Osteoblast (primary cell): ENCODE measurements at regions not wholly inside any gene's neighbourhood (a gene's known extent, or its start where the extent isn't known, plus 50 kb on each side); places are given as distances from the start of the nearest gene placed in this dataset.

ENCODE experiments used
- DNase-seq: peaks from one replicate; pipeline ENCODE4 v3.0.0; 2011; ENCODE audit warnings: low spot score, mixed read lengths; ENCODE audit not compliant: insufficient read length; ENCODE audit errors: missing footprints
- H2AFZ ChIP-seq: 2 replicates; pipeline ENCODE4 v1.6.0; 2011; ENCODE audit warnings: mild to moderate bottlenecking, low read length
- H3K27ac ChIP-seq: 2 replicates; pipeline ENCODE4 v1.5.1; 2011; ENCODE audit warnings: mild to moderate bottlenecking, low read depth, low read length, moderate library complexity
- H3K27me3 ChIP-seq: 2 replicates; pipeline ENCODE4 v1.6.0; 2012; ENCODE audit warnings: mild to moderate bottlenecking, control low read depth, inconsistent platforms, low read length, moderate library complexity; ENCODE audit not compliant: insufficient read depth
- H3K36me3 ChIP-seq: 2 replicates; pipeline ENCODE4 v1.5.1; 2011; ENCODE audit warnings: mild to moderate bottlenecking, low read length, control low read depth, moderate library complexity; ENCODE audit not compliant: insufficient read depth
- H3K4me1 ChIP-seq: 2 replicates; pipeline ENCODE4 v1.5.1; 2011; ENCODE audit warnings: mild to moderate bottlenecking, low read length, control low read depth, moderate library complexity; ENCODE audit not compliant: insufficient read depth
- H3K4me2 ChIP-seq: 2 replicates; pipeline ENCODE4 v1.6.0; 2011; ENCODE audit warnings: mild to moderate bottlenecking, low read length; ENCODE audit not compliant: insufficient read depth
- H3K4me3 ChIP-seq: fragments of 200-600 bp; sonication (generic); 3 replicates; pipeline ENCODE4 v1.5.1; 2012; ENCODE audit warnings: mild to moderate bottlenecking, low read length, inconsistent platforms; ENCODE audit not compliant: insufficient read depth
- H3K79me2 ChIP-seq: 2 replicates; pipeline ENCODE4 v1.6.0; 2012; ENCODE audit warnings: mild to moderate bottlenecking, low read length, control low read depth, inconsistent platforms; ENCODE audit not compliant: insufficient read depth
- H3K9me3 ChIP-seq: 2 replicates; pipeline ENCODE4 v1.5.1; 2011; ENCODE audit warnings: low read depth, low read length, control low read depth
- H4K20me1 ChIP-seq: 2 replicates; pipeline ENCODE4 v1.6.0; 2012; ENCODE audit warnings: mild to moderate bottlenecking, low read length, control low read depth; ENCODE audit not compliant: insufficient read depth
- CTCF ChIP-seq: IDR thresholded peaks from 2 replicates; pipeline ENCODE4 v1.5.1; 2011; ENCODE audit warnings: mild to moderate bottlenecking, low read depth, low read length, moderate library complexity; ENCODE audit errors: extremely low read depth

- no peak overlapping the region for H3K27ac ChIP-seq
- H3K4me1 ChIP-seq: no peaks in the 10 kb centered on the region
- H3K9me3 ChIP-seq: no peaks in the 10 kb centered on the region
- no peak overlapping the region for H3K4me2 ChIP-seq
- H4K20me1 ChIP-seq: no peaks in the 10 kb centered on the region
- no peak overlapping the region for H3K4me3 ChIP-seq
- no peak for TF ChIP-seq CTCF
- H3K36me3 ChIP-seq: no peaks in the 10 kb centered on the region
- no peak for DNase-seq
- H3K27me3 ChIP-seq: no peaks in the 10 kb centered on the region
- H3K79me2 ChIP-seq: no peaks in the 10 kb centered on the region
- H2AFZ ChIP-seq: no peak overlapping the region
Observed at GRCh38 chr18:75801178-75801577, 373.7 kb upstream of the SMIM21 start.

- Histone ChIP-seq H2AFZ (no peak overlapping the region), H3K4me1 (no peaks in the 10 kb centered on the region), H3K27ac (no peak overlapping the region), H3K9me3 (no peaks in the 10 kb centered on the region), H3K4me3 (no peak overlapping the region), H3K79me2 (no peaks in the 10 kb centered on the region), H3K27me3 (no peaks in the 10 kb centered on the region), H3K36me3 (no peaks in the 10 kb centered on the region), H4K20me1 (no peaks in the 10 kb centered on the region), H3K4me2 (no peak overlapping the region)
- TF ChIP-seq CTCF: no peak
- DNase-seq: no peak
Observed at GRCh38 chr18:75800331-75800648, 372.8 kb upstream of the SMIM21 start.

GRCh38 chr18:75799449-75800330 is 372.2 kb upstream of the SMIM21 start:
- DNase-seq: no peak
- Histone ChIP-seq H2AFZ (no peak overlapping the region), H3K36me3 (no peaks in the 10 kb centered on the region), H3K9me3 (no peaks in the 10 kb centered on the region), H4K20me1 (no peaks in the 10 kb centered on the region), H3K4me2 (no peak overlapping the region), H3K27me3 (no peaks in the 10 kb centered on the region), H3K79me2 (no peaks in the 10 kb centered on the region), H3K4me1 (no peaks in the 10 kb centered on the region), H3K4me3 (no peak overlapping the region), H3K27ac (no peak overlapping the region)
- TF ChIP-seq CTCF: no peak

- Histone ChIP-seq H4K20me1 (no peaks in the 10 kb centered on the region), H3K79me2 (no peaks in the 10 kb centered on the region), H3K9me3 (no peaks in the 10 kb centered on the region), H3K27ac (no peak overlapping the region), H3K27me3 (no peaks in the 10 kb centered on the region), H2AFZ (no peak overlapping the region), H3K4me3 (no peak overlapping the region), H3K36me3 (no peaks in the 10 kb centered on the region), H3K4me2 (no peak overlapping the region), H3K4me1 (no peaks in the 10 kb centered on the region)
- DNase-seq: no peak
- TF ChIP-seq CTCF: no peak
Observed at GRCh38 chr18:75797046-75797445, 369.5 kb upstream of the SMIM21 start.
